Smooth muscle cell (in vitro differentiated cells): ENCODE measurements at regions not wholly inside any gene's neighbourhood (a gene's known extent, or its start where the extent isn't known, plus 50 kb on each side); places are given as distances from the start of the nearest gene placed in this dataset.

Source experiments
- DNase-seq: peaks from one replicate; lab custom pipeline; 2025; ENCODE audit not compliant: unreplicated experiment; lab: John Stamatoyannopoulos, UW
- H2AFZ ChIP-seq: fragments of 200-600 bp; sonication (generic); 2 replicates; pipeline ENCODE4 v1.6.0; 2016; ENCODE audit warnings: antibody characterized with exemption, low read depth, mild to moderate bottlenecking
- H3F3A ChIP-seq: fragments of 200-600 bp; sonication (generic); 2 replicates; pipeline ENCODE4 v1.6.0; 2017; ENCODE audit warnings: antibody characterized with exemption, low read depth
- H3K27ac ChIP-seq: fragments of 200-600 bp; sonication (generic); 2 replicates; pipeline ENCODE4 v1.5.1; 2016; ENCODE audit warnings: low read depth, mild to moderate bottlenecking
- H3K27me3 ChIP-seq: fragments of 200-600 bp; sonication (generic); 2 replicates; pipeline ENCODE4 v1.6.1; 2016; ENCODE audit warnings: low read depth, mild to moderate bottlenecking
- H3K36me3 ChIP-seq: fragments of 200-600 bp; sonication (generic); 2 replicates; pipeline ENCODE4 v1.5.1; 2016; ENCODE audit warnings: low read depth
- H3K4me1 ChIP-seq: fragments of 200-600 bp; sonication (generic); 2 replicates; pipeline ENCODE4 v1.5.1; 2016; ENCODE audit warnings: low read depth
- H3K4me2 ChIP-seq: fragments of 200-600 bp; sonication (generic); 2 replicates; pipeline ENCODE4 v1.6.0; 2016; ENCODE audit warnings: mild to moderate bottlenecking
- H3K4me3 ChIP-seq: fragments of 200-600 bp; sonication (generic); 2 replicates; pipeline ENCODE4 v1.5.1; 2016; ENCODE audit warnings: mild to moderate bottlenecking
- H3K79me2 ChIP-seq: fragments of 200-600 bp; sonication (generic); 2 replicates; pipeline ENCODE4 v1.6.0; 2016; ENCODE audit warnings: low read depth, mild to moderate bottlenecking
- H3K9ac ChIP-seq: fragments of 200-600 bp; sonication (generic); 2 replicates; pipeline ENCODE4 v1.6.0; 2016; ENCODE audit warnings: low read depth
- H3K9me3 ChIP-seq: fragments of 200-600 bp; sonication (generic); replicated peaks from 2 replicates; pipeline ENCODE4 v1.5.1; 2016; ENCODE audit warnings: low read depth
- H4K20me1 ChIP-seq: fragments of 200-600 bp; sonication (generic); 2 replicates; pipeline ENCODE4 v1.6.0; 2016; ENCODE audit warnings: low read depth
- CTCF ChIP-seq: fragments of 200-600 bp; sonication (generic); IDR thresholded peaks from 2 replicates; pipeline ENCODE4 v1.5.1; 2017; ENCODE audit warnings: borderline replicate concordance, mild to moderate bottlenecking, antibody characterized with exemption; ENCODE audit not compliant: insufficient read depth, poor library complexity, severe bottlenecking
- WGBS: methylation state at CpG from one replicate; pipeline ENCODE4 v1.1.7; 2016; ENCODE audit warnings: low lambda C conversion rate; 5-methylcytosine and 5-hydroxymethylcytosine counted together

GRCh38 chr3:84042399-84043106 is 916.2 kb upstream of the CADM2 start:
- 90% methylated on average over 3 of the region's 3 CpGs for WGBS
- Histone ChIP-seq H3K4me2 (no peak overlapping the region), H3K27me3 (no peaks in the 10 kb centered on the region), H3K36me3 (no peaks in the 10 kb centered on the region), H3K79me2 (no peaks in the 10 kb centered on the region), H3K4me1 (no peaks in the 10 kb centered on the region), H3K27ac (no peak overlapping the region), H3K4me3 (no peak overlapping the region), H3F3A (no peaks in the 10 kb centered on the region), H3K9ac (no peak overlapping the region), H3K9me3 (no peaks in the 10 kb centered on the region), H4K20me1 (no peaks in the 10 kb centered on the region), H2AFZ (no peak overlapping the region)
- no peak for DNase-seq
- no peak for TF ChIP-seq CTCF

- Histone ChIP-seq H3K4me1 (no peaks in the 10 kb centered on the region), H3K4me3 (no peak overlapping the region), H3K9me3 (no peaks in the 10 kb centered on the region), H3K79me2 (no peaks in the 10 kb centered on the region), H2AFZ (no peak overlapping the region), H3K4me2 (no peak overlapping the region), H3K27me3 (no peaks in the 10 kb centered on the region), H3K27ac (no peak overlapping the region), H3K36me3 (no peaks in the 10 kb centered on the region), H3F3A (no peaks in the 10 kb centered on the region), H4K20me1 (no peaks in the 10 kb centered on the region), H3K9ac (no peak overlapping the region)
- 94% methylated on average over 1 of the region's 1 CpG for WGBS
- TF ChIP-seq CTCF = no peak
- no peak for DNase-seq
Measured at GRCh38 chr3:84066915-84067314, 891.9 kb upstream of the CADM2 start.

GRCh38 chr3:84073664-84074063 is 885.1 kb upstream of the CADM2 start:
- no peak for TF ChIP-seq CTCF
- H3K27ac ChIP-seq = no peak overlapping the region
- 77% methylated on average over 4 of the region's 4 CpGs for WGBS

GRCh38 chr3:84074767-84075166 is 884.0 kb upstream of the CADM2 start:
- H2AFZ ChIP-seq = no peak overlapping the region
- 92% methylated on average over 2 of the region's 2 CpGs for WGBS
- H3K27me3 ChIP-seq = no peaks in the 10 kb centered on the region
- H3K4me3 ChIP-seq = no peak overlapping the region
- H3K4me2 ChIP-seq = no peak overlapping the region
- H3K9ac ChIP-seq = no peak overlapping the region
- TF ChIP-seq CTCF = no peak
- no peaks in the 10 kb centered on the region for H3K4me1 ChIP-seq
- no peak overlapping the region for H3K27ac ChIP-seq
- no peak for DNase-seq
- no peaks in the 10 kb centered on the region for H3F3A ChIP-seq
- H3K9me3 ChIP-seq = no peaks in the 10 kb centered on the region
- no peaks in the 10 kb centered on the region for H4K20me1 ChIP-seq
- no peaks in the 10 kb centered on the region for H3K79me2 ChIP-seq
- H3K36me3 ChIP-seq = no peaks in the 10 kb centered on the region

More at GRCh38 chr3:84073664-84074063, 885.1 kb upstream of the CADM2 start:
- H3K9me3 ChIP-seq = no peaks in the 10 kb centered on the region
- no peaks in the 10 kb centered on the region for H3K79me2 ChIP-seq
- H2AFZ ChIP-seq = no peak overlapping the region
- H3K27me3 ChIP-seq = no peaks in the 10 kb centered on the region
- no peaks in the 10 kb centered on the region for H3F3A ChIP-seq
- no peaks in the 10 kb centered on the region for H3K36me3 ChIP-seq
- H3K4me3 ChIP-seq = no peak overlapping the region
- H4K20me1 ChIP-seq = no peaks in the 10 kb centered on the region
- no peak overlapping the region for H3K9ac ChIP-seq
- no peak for DNase-seq
- no peak overlapping the region for H3K4me2 ChIP-seq
- no peaks in the 10 kb centered on the region for H3K4me1 ChIP-seq
